ENCODE measurements at regions not wholly inside any gene's neighbourhood (a gene's known extent, or its start where the extent isn't known, plus 50 kb on each side); places are given as distances from the start of the nearest gene placed in this dataset.

DNA sequence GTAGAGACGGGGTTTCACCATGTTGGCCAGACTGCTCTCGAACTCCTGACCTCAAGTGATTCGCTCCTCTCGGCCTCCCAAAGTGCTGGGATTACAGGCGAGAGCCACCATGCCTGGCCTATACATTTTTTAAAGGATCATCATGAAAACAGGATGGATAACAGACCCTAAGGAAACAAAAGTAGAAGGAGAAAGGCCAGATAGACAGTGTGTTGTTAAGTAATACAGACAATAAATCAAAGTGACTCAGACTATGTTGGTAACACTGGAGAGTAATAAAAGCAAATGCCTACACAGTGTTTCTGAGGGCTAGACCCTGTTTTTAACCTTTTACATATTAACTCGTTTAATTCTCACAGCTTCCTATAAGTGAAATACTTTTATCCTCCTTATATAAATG, 133.8 kb upstream of the MCTP2 start:
- peaks cover 2% of the 10 kb centered on the region for H3K27me3 Mint-ChIP-seq (ENCODE audit: unreplicated experiment)
- TF ChIP-seq, protein P1, sequence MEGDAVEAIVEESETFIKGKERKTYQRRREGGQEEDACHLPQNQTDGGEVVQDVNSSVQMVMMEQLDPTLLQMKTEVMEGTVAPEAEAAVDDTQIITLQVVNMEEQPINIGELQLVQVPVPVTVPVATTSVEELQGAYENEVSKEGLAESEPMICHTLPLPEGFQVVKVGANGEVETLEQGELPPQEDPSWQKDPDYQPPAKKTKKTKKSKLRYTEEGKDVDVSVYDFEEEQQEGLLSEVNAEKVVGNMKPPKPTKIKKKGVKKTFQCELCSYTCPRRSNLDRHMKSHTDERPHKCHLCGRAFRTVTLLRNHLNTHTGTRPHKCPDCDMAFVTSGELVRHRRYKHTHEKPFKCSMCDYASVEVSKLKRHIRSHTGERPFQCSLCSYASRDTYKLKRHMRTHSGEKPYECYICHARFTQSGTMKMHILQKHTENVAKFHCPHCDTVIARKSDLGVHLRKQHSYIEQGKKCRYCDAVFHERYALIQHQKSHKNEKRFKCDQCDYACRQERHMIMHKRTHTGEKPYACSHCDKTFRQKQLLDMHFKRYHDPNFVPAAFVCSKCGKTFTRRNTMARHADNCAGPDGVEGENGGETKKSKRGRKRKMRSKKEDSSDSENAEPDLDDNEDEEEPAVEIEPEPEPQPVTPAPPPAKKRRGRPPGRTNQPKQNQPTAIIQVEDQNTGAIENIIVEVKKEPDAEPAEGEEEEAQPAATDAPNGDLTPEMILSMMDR (IDR thresholded peaks at IDR 0.05; ENCODE audit: partially characterized antibody, unreplicated experiment), result no peak
- no peak for DNase-seq
- H3K4me1 Mint-ChIP-seq (ENCODE audit: low read depth, unreplicated experiment), result peaks cover 3% of the 10 kb centered on the region
- H3K36me3 Mint-ChIP-seq (ENCODE audit: unreplicated experiment), result no peaks in the 10 kb centered on the region
- H3K9me3 Mint-ChIP-seq (ENCODE audit: unreplicated experiment), result no peaks in the 10 kb centered on the region
- no peak overlapping the region for H3K4me3 Mint-ChIP-seq (ENCODE audit: unreplicated experiment)
- no peak overlapping the region for H3K27ac Mint-ChIP-seq (ENCODE audit: unreplicated experiment)

DNA sequence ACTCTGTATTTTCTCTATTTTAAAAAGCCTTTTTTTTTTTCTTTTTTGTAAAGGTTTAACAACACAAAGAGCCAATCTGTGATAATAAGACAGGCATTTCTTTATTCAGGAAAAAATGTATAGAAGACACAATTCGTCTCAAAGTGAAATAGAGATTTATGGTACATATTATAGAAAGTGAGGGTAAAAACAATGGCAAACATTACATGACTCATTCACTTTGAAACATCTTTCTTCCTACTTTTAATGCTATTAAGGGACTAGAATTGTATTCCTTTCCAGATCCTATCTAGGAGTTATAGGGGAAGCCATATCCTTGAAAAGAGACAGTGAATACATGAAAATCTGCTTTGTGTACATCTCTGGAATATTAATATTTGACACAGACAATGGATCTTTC, 137.1 kb upstream of the MCTP2 start:
- no peak overlapping the region for H3K4me3 Mint-ChIP-seq (ENCODE audit: unreplicated experiment)
- H3K9me3 Mint-ChIP-seq (ENCODE audit: unreplicated experiment), result no peaks in the 10 kb centered on the region
- no peak for DNase-seq
- H3K36me3 Mint-ChIP-seq (ENCODE audit: unreplicated experiment), result no peaks in the 10 kb centered on the region
- no peak overlapping the region for H3K27ac Mint-ChIP-seq (ENCODE audit: unreplicated experiment)
- TF ChIP-seq, protein P1 (IDR thresholded peaks at IDR 0.05; ENCODE audit: partially characterized antibody, unreplicated experiment), result no peak
- peaks cover 2% of the 10 kb centered on the region for H3K27me3 Mint-ChIP-seq (ENCODE audit: unreplicated experiment)
- no peaks in the 10 kb centered on the region for H3K4me1 Mint-ChIP-seq (ENCODE audit: low read depth, unreplicated experiment)

DNA sequence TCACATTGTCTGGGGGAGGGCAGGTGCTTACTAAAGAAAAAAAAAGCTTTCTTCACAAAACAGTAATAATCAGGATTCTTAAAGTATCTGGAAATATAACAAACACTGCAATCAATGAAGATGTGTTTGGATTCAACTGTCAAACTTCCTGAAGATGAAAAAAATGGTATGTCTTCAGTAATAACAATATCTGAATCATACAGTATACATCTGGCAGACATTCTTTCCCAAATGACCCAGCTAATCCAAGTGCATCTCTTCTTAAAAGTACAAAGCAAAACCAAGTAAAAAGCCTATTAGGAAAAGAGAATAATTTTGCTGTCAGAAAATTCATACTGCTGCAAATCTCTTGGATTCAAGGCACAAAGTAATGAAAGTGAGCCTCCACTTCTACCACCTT, 145.0 kb upstream of the MCTP2 start:
- no peaks in the 10 kb centered on the region for H3K36me3 Mint-ChIP-seq (ENCODE audit: unreplicated experiment)
- no peak overlapping the region for H3K27ac Mint-ChIP-seq (ENCODE audit: unreplicated experiment)
- H3K4me1 Mint-ChIP-seq (ENCODE audit: low read depth, unreplicated experiment), result peaks cover 5% of the 10 kb centered on the region

DNA sequence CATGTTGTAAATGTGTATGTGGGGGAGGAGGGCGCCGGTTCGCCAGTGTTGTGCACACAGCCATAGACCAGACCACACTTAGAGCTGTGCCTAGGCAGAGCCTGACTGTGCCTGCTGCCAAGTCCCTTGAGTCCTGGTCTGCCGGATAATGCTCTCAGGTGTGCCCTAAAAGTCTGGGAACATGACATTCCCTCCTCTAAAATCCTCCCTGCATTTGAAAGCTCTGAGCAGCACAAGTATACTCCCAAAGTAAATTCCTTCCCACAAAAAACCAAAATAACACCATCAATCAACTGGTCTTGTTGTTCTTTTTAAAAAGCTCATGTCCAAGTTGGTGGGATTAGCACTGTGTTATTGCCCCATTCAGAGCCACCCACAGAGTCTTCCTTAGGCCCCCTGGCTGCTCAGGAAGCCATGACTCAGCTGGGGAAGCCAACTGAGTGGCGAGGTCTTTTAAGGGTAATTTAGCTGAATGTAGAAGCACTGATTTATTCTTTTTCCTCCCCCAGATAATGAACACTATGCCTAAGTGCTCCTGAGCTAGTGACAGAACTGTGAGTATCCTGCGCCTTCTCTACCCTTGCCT, 147.8 kb upstream of the MCTP2 start:
- Mint-ChIP-seq H3K4me1 (ENCODE audit: low read depth, unreplicated experiment) (peaks cover 26% of the 10 kb centered on the region), H3K27me3 (ENCODE audit: unreplicated experiment) (peaks cover 3% of the 10 kb centered on the region), H3K27ac (ENCODE audit: unreplicated experiment) (no peak overlapping the region), H3K9me3 (ENCODE audit: unreplicated experiment) (no peaks in the 10 kb centered on the region), H3K4me3 (ENCODE audit: unreplicated experiment) (no peak overlapping the region), H3K36me3 (ENCODE audit: unreplicated experiment) (no peaks in the 10 kb centered on the region)
- TF ChIP-seq, protein P1 (IDR thresholded peaks at IDR 0.05; ENCODE audit: partially characterized antibody, unreplicated experiment), result no peak
- DNase-seq, result no peak

More for the DNA sequence above, 145.0 kb upstream of the MCTP2 start:
- Mint-ChIP-seq H3K27me3 (ENCODE audit: unreplicated experiment) (no peaks in the 10 kb centered on the region), H3K4me3 (ENCODE audit: unreplicated experiment) (no peak overlapping the region), H3K9me3 (ENCODE audit: unreplicated experiment) (no peaks in the 10 kb centered on the region)
- DNase-seq, result no peak
- TF ChIP-seq, protein P1 (IDR thresholded peaks at IDR 0.05; ENCODE audit: partially characterized antibody, unreplicated experiment), result no peak

DNA sequence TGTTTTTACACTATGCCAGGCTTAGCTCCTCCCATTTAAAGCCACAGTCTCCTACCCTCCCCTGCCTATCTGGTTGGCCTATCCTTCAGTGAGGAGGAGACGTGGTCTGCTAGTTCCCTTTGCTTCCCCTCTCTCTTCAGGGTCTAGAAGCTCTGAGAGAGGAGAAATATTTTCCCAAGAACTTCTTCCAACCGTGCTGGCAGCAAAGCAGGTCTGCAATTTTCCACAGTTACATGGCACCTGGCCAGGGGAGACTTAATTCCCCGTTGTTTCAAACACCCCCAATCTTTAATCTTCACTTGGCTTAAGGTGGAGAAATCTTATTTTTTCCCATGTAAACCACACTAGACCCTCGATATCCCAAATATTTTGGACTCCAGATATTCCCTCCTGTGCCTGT, 149.5 kb upstream of the MCTP2 start:
- TF ChIP-seq, protein P1 (IDR thresholded peaks at IDR 0.05; ENCODE audit: partially characterized antibody, unreplicated experiment), result no peak
- H3K4me1 Mint-ChIP-seq (ENCODE audit: low read depth, unreplicated experiment), result peaks cover 37% of the 10 kb centered on the region
- peaks cover 3% of the 10 kb centered on the region for H3K27me3 Mint-ChIP-seq (ENCODE audit: unreplicated experiment)
- DNase-seq, result no peak
- no peak overlapping the region for H3K4me3 Mint-ChIP-seq (ENCODE audit: unreplicated experiment)
- H3K9me3 Mint-ChIP-seq (ENCODE audit: unreplicated experiment), result no peaks in the 10 kb centered on the region
- no peak overlapping the region for H3K27ac Mint-ChIP-seq (ENCODE audit: unreplicated experiment)
- H3K36me3 Mint-ChIP-seq (ENCODE audit: unreplicated experiment), result no peaks in the 10 kb centered on the region
